ENCODE measurements at regions not wholly inside any gene's neighbourhood (a gene's known extent, or its start where the extent isn't known, plus 50 kb on each side); places are given as distances from the start of the nearest gene placed in this dataset.
"Not testable (repeated sequence)": the region's sequence is repeated elsewhere in the genome, so short reads cannot be mapped to it uniquely, and the experiment has no call there.

DNA sequence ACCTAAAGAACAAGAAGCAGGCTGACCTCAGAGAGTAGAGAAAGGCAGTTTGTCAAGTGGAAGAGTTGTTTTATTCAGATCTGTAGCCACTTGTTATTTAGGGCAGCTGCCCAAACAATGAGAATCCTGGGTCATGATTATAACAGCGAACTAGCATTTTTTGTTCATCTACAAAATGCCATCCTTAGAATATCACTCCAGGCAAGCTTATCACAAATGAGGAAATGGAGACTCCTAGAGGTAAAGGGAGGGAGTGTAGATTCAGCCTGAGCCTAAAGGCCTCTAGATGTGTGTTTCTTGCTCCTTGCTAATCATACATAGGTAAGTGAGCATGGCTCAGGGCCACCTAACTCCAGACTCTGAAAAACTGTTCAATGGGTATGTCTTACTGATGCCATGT, 126.1 kb downstream of the HNMT start:
- H3K27me3 ChIP-seq = no peaks in the 10 kb centered on the region
- no peak overlapping the region for H3K4me3 ChIP-seq
- no peak overlapping the region for H3K27ac ChIP-seq
- H3K36me3 ChIP-seq = no peaks in the 10 kb centered on the region
- no peak for DNase-seq (ENCODE audit: low spot score)
- TF ChIP-seq, protein P1, sequence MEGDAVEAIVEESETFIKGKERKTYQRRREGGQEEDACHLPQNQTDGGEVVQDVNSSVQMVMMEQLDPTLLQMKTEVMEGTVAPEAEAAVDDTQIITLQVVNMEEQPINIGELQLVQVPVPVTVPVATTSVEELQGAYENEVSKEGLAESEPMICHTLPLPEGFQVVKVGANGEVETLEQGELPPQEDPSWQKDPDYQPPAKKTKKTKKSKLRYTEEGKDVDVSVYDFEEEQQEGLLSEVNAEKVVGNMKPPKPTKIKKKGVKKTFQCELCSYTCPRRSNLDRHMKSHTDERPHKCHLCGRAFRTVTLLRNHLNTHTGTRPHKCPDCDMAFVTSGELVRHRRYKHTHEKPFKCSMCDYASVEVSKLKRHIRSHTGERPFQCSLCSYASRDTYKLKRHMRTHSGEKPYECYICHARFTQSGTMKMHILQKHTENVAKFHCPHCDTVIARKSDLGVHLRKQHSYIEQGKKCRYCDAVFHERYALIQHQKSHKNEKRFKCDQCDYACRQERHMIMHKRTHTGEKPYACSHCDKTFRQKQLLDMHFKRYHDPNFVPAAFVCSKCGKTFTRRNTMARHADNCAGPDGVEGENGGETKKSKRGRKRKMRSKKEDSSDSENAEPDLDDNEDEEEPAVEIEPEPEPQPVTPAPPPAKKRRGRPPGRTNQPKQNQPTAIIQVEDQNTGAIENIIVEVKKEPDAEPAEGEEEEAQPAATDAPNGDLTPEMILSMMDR (IDR thresholded peaks at IDR 0.05) = peak in 1 of 2 donors; percentile 60
- H3K4me1 ChIP-seq = peaks cover 0 to 8% of the 10 kb centered on the region in 2 donors
- H3K9me3 ChIP-seq = no peaks in the 10 kb centered on the region

DNA sequence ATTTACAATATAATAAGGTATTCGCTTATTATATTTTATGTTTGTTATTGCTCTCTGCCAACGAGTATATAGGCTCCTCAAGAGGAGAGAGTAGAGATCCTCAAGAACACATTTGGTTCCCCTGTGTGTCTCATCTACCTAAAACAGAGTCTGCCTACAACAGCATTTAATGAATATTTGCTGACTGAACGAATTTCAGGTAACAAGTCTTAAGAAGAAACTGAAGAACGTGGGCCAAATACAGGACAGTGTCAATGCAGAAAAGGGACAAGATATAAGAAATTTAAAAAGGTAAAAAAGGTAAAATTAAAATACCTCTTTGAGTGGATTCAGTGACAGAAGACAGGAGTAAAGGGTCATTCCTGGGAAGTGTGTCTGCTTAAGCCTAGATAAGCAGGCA, 129.2 kb downstream of the HNMT start:
- TF ChIP-seq, protein P1 (IDR thresholded peaks at IDR 0.05) = no peak
- H3K27me3 ChIP-seq = no peaks in the 10 kb centered on the region
- H3K27ac ChIP-seq = no peak overlapping the region
- H3K4me1 ChIP-seq = no peaks in the 10 kb centered on the region
- no peaks in the 10 kb centered on the region for H3K9me3 ChIP-seq
- no peak overlapping the region for H3K4me3 ChIP-seq
- DNase-seq (ENCODE audit: low spot score) = no peak
- no peaks in the 10 kb centered on the region for H3K36me3 ChIP-seq

DNA sequence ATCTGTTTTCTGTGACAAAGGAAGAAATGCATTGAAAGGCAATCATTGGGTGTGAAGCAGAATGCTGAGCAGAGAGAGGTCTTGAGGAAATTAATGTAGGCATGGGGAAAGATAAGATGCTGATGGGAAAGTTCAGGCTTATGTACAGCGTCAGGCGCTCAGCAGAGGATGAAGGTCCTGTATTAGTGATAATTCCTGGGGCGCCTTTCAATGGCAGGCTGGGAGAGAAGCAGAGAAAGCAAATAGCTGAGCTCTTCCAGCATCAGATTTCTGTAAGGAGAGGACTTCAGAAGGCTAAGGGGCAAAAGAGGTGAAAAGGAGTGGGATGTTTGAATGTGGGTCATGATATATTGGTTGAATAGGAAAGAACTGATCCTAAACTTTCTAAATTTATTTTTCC, 129.8 kb downstream of the HNMT start:
- H3K4me1 ChIP-seq = no peaks in the 10 kb centered on the region
- no peaks in the 10 kb centered on the region for H3K27me3 ChIP-seq
- no peaks in the 10 kb centered on the region for H3K9me3 ChIP-seq
- H3K4me3 ChIP-seq = no peak overlapping the region
- no peaks in the 10 kb centered on the region for H3K36me3 ChIP-seq
- DNase-seq (ENCODE audit: low spot score) = no peak
- TF ChIP-seq, protein P1 (IDR thresholded peaks at IDR 0.05) = no peak
- no peak overlapping the region for H3K27ac ChIP-seq

DNA sequence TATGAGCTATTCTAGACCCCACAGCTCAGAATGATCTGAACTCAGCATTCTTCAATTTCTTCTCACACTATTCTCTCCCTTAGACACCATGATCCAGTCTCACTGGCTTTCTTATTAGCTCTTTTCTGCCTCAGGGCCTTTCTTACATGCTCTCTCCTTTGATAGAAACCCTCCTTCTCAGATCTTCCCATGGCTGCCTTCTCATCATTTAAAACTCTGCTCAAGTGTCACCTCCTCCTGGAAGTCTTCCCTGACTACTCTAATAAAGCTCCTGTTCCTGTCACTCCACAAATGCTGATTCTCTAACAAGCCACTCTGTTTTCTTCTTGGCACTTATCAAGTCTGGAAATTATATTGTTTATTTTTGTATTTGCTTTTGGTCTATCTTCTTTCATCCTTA, 131.1 kb downstream of the HNMT start:
- no peaks in the 10 kb centered on the region for H3K4me1 ChIP-seq
- H3K9me3 ChIP-seq = no peaks in the 10 kb centered on the region
- TF ChIP-seq, protein P1 (IDR thresholded peaks at IDR 0.05) = no peak
- no peaks in the 10 kb centered on the region for H3K36me3 ChIP-seq
- H3K27ac ChIP-seq = no peak overlapping the region
- H3K27me3 ChIP-seq = no peaks in the 10 kb centered on the region
- no peak for DNase-seq (ENCODE audit: low spot score)
- no peak overlapping the region for H3K4me3 ChIP-seq

DNA sequence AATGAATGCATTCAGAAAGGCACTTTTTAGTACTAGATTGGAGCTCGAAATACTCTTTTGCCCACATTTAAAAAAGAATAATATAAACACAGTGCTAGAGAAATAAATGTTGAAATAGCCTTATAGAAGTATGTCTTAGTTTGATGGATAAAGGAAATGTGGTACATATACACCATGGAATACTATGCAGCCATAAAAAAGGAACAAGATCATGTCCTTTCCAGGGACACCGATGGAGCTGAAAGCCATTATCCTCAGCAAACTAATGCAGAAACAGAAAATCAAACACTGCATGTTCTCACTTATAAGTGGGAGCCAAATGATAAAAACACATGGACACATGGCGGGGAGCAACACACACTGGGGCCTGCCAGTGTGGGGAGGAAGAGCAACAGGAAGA, 135.0 kb downstream of the HNMT start:
- not testable (repeated sequence) for H3K36me3 ChIP-seq; H3K4me1 ChIP-seq; H3K27me3 ChIP-seq; H3K9me3 ChIP-seq; H3K27ac ChIP-seq; H3K4me3 ChIP-seq; DNase-seq (ENCODE audit: low spot score)

DNA sequence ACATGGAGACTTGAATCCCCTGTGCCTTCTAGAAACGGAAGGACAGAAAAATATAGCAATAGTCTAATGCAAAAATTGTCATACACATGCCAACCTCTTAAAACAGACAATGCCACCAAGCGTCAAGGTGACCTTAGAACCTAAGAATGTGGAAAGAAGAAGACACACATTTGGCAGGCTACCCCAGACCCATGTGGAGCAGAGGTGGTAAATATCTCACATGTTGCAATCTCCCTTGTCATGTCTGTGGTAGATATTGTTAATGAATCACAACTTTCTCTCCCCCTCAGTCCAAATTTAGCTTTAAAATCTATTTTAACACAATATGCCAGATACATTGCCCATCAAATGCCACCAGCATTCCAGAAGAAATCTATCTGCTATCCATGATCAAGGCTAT, 137.4 kb downstream of the HNMT start:
- no peak overlapping the region for H3K4me3 ChIP-seq
- no peaks in the 10 kb centered on the region for H3K36me3 ChIP-seq
- H3K27me3 ChIP-seq = no peaks in the 10 kb centered on the region
- no peak for DNase-seq (ENCODE audit: low spot score)
- H3K27ac ChIP-seq = no peak overlapping the region
- H3K9me3 ChIP-seq = no peaks in the 10 kb centered on the region
- no peaks in the 10 kb centered on the region for H3K4me1 ChIP-seq
- TF ChIP-seq, protein P1 (IDR thresholded peaks at IDR 0.05) = no peak
